IMR-90 (cell line): ENCODE measurements at regions not wholly inside any gene's neighbourhood (a gene's known extent, or its start where the extent isn't known, plus 50 kb on each side); places are given as distances from the start of the nearest gene placed in this dataset.

Experiments
- ATAC-seq: fragments of 200-7000 bp; cut with Tn5 transposase; 2 replicates; pipeline ENCODE4 v1.9.1; 2020; ENCODE audit warnings: low read depth, mild to moderate bottlenecking, moderate library complexity
- BruUV-seq: library from RNA; stranded (reverse); fragments of 400-500 nt; replicated peaks from 2 replicates; lab custom pipeline; 2021; lab: Mats Ljungman, UMichigan
- CTCF ChIA-PET: fragments of 300-600 bp; formaldehyde crosslinking; extraction: SDS; loops from one replicate; lab custom pipeline; 2021; ENCODE audit warnings: antibody characterized with exemption; lab: Yijun Ruan, JAX
- POLR2A ChIA-PET: fragments of 300-600 bp; sonication (Branson Sonifier 250); formaldehyde crosslinking; loops from one replicate; lab custom pipeline; 2022; ENCODE audit warnings: antibody characterized with exemption; ENCODE audit not compliant: unreplicated experiment; lab: Charles Lee
- DNase-seq: peaks from one replicate; pipeline ENCODE4 v3.0.0; 2013
- H2AFZ ChIP-seq: replicated peaks from 2 replicates; pipeline ENCODE3; 2013; ENCODE audit warnings: low read length, mild to moderate bottlenecking; ENCODE audit not compliant: poor library complexity
- H2AK5ac ChIP-seq: 2 replicates; pipeline ENCODE4 v1.6.1; 2013; ENCODE audit warnings: low read depth, low read length, inconsistent platforms
- H2AK9ac ChIP-seq: replicated peaks from 2 replicates; pipeline ENCODE3; 2013; ENCODE audit warnings: mild to moderate bottlenecking, low read depth, low read length, moderate library complexity; ENCODE audit not compliant: poor library complexity
- H2BK120ac ChIP-seq: 2 replicates; pipeline ENCODE4 v1.6.1; 2013; ENCODE audit warnings: low read depth, low read length, inconsistent platforms
- H2BK15ac ChIP-seq: 3 replicates; pipeline ENCODE4 v1.6.1; 2013; ENCODE audit warnings: low read depth, low read length, inconsistent platforms
- H2BK20ac ChIP-seq: 2 replicates; pipeline ENCODE4 v1.6.1; 2013; ENCODE audit warnings: low read depth, mild to moderate bottlenecking, inconsistent platforms, low read length, moderate library complexity
- H2BK5ac ChIP-seq: 2 replicates; pipeline ENCODE4 v1.6.1; 2013; ENCODE audit warnings: mild to moderate bottlenecking, low read depth, low read length, inconsistent platforms; ENCODE audit not compliant: poor library complexity, severe bottlenecking
- H3K14ac ChIP-seq: replicated peaks from 2 replicates; pipeline ENCODE4 v1.6.1; 2013; ENCODE audit warnings: low read depth, low read length, inconsistent platforms
- H3K18ac ChIP-seq: 2 replicates; pipeline ENCODE4 v1.6.1; 2013; ENCODE audit warnings: low read depth, low read length, control low read depth
- H3K23ac ChIP-seq: 2 replicates; pipeline ENCODE4 v1.6.1; 2013; ENCODE audit warnings: low read depth, low read length, inconsistent platforms
- H3K27ac ChIP-seq: 2 replicates; pipeline ENCODE4 v1.5.1; 2013; ENCODE audit warnings: mild to moderate bottlenecking, control low read depth, low read length; ENCODE audit not compliant: insufficient read depth
- H3K27me3 ChIP-seq: 2 replicates; pipeline ENCODE4 v1.6.1; 2013; ENCODE audit warnings: low read length; ENCODE audit not compliant: control insufficient read depth, insufficient read depth
- H3K36me3 ChIP-seq: 2 replicates; pipeline ENCODE4 v1.6.1; 2013; ENCODE audit warnings: low read length, mixed read lengths; ENCODE audit not compliant: control insufficient read depth, insufficient read depth
- H3K4ac ChIP-seq: 2 replicates; pipeline ENCODE4 v1.6.1; 2013; ENCODE audit warnings: low read depth, low read length, inconsistent platforms
- H3K4me1 ChIP-seq: 2 replicates; pipeline ENCODE4 v1.6.1; 2013; ENCODE audit warnings: low read length, mixed read lengths; ENCODE audit not compliant: control insufficient read depth, insufficient read depth
- H3K4me2 ChIP-seq: 2 replicates; pipeline ENCODE4 v1.6.1; 2013; ENCODE audit warnings: low read depth, mild to moderate bottlenecking, control low read depth, low read length, moderate library complexity
- H3K4me3 ChIP-seq: 2 replicates; pipeline ENCODE4 v1.5.1; 2013; ENCODE audit warnings: low read depth, mild to moderate bottlenecking, control low read depth, low read length, moderate library complexity; ENCODE audit not compliant: insufficient read depth
- H3K56ac ChIP-seq: 2 replicates; pipeline ENCODE4 v1.6.1; 2013; ENCODE audit warnings: low read length, inconsistent platforms; ENCODE audit not compliant: insufficient read depth; ENCODE audit errors: extremely low read depth
- H3K79me1 ChIP-seq, 2 experiments: 2 replicates each; pipeline ENCODE4 v1.6.1; 2013; ENCODE audit warnings: low read length in 2 of 2, inconsistent platforms in 1 of 2, low read depth in 1 of 2
- H3K9ac ChIP-seq: 2 replicates; pipeline ENCODE4 v1.6.1; 2013; ENCODE audit warnings: low read depth, low read length, control low read depth
- H3K9me1 ChIP-seq: 2 replicates; pipeline ENCODE4 v1.6.1; 2013; ENCODE audit warnings: low read length, inconsistent platforms; ENCODE audit not compliant: insufficient read depth
- H3K9me3 ChIP-seq: 2 replicates; pipeline ENCODE4 v1.6.1; 2013; ENCODE audit warnings: low read length; ENCODE audit not compliant: control insufficient read depth, insufficient read depth
- H4K20me1 ChIP-seq: 2 replicates; pipeline ENCODE4 v1.6.1; 2013; ENCODE audit warnings: low read length, inconsistent platforms; ENCODE audit not compliant: insufficient read depth
- H4K5ac ChIP-seq: 2 replicates; pipeline ENCODE4 v1.6.1; 2013; ENCODE audit warnings: mild to moderate bottlenecking, low read depth, low read length, control low read depth
- H4K8ac ChIP-seq, 2 experiments: 2 replicates each; pipeline ENCODE4 v1.6.1; 2013; ENCODE audit warnings: low read depth in 2 of 2, low read length in 2 of 2, control low read depth in 1 of 2, inconsistent platforms in 1 of 2
- H4K91ac ChIP-seq: 2 replicates; pipeline ENCODE4 v1.6.1; 2013; ENCODE audit warnings: low read depth, low read length, inconsistent platforms; ENCODE audit not compliant: insufficient read depth
- BHLHE40 ChIP-seq: fragments of 150-350 bp; IDR thresholded peaks from 2 replicates; pipeline ENCODE4 v1.6.1; 2016; ENCODE audit warnings: mild to moderate bottlenecking, low read depth, low read length
- CEBPB ChIP-seq: IDR thresholded peaks from 2 replicates; pipeline ENCODE4 v1.6.1; 2012; ENCODE audit warnings: low read depth, low read length, improper control_type of control experiment
- CHD1 ChIP-seq: IDR thresholded peaks from 2 replicates; pipeline ENCODE4 v1.6.1; 2012; ENCODE audit warnings: low read depth, low read length, improper control_type of control experiment
- CTCF ChIP-seq: conservative IDR thresholded peaks from 2 replicates; pipeline ENCODE4 v1.5.1; 2012; ENCODE audit warnings: mild to moderate bottlenecking, low read depth, low read length, improper control_type of control experiment
- ELK1 ChIP-seq: fragments of 150-350 bp; IDR thresholded peaks from 2 replicates; pipeline ENCODE4 v1.6.1; 2016; ENCODE audit warnings: low read depth, mild to moderate bottlenecking, low read length, moderate library complexity, borderline replicate concordance
- FOS ChIP-seq: fragments of 150-350 bp; IDR thresholded peaks from 2 replicates; pipeline ENCODE4 v1.6.1; 2016; ENCODE audit warnings: low read depth, low read length
- MAFK ChIP-seq: IDR thresholded peaks from 2 replicates; pipeline ENCODE4 v1.6.1; 2012; ENCODE audit warnings: low read depth, low read length, improper control_type of control experiment
- MAZ ChIP-seq: IDR thresholded peaks from 2 replicates; pipeline ENCODE4 v1.6.1; 2012; ENCODE audit warnings: low read depth, mild to moderate bottlenecking, low read length, improper control_type of control experiment, moderate library complexity, borderline replicate concordance
- MXI1 ChIP-seq: IDR thresholded peaks from 2 replicates; pipeline ENCODE4 v1.6.1; 2012; ENCODE audit warnings: low read depth, mild to moderate bottlenecking, low read length, moderate library complexity, borderline replicate concordance
- NFE2L2 ChIP-seq: fragments of 150-350 bp; IDR thresholded peaks from 2 replicates; pipeline ENCODE4 v1.6.1; 2016; ENCODE audit warnings: low read depth, mild to moderate bottlenecking, low read length
- POLR2A ChIP-seq: IDR thresholded peaks from 2 replicates; pipeline ENCODE4 v1.6.1; 2012; ENCODE audit warnings: mild to moderate bottlenecking, low read depth, low read length
- RAD21 ChIP-seq: IDR thresholded peaks from 2 replicates; pipeline ENCODE4 v1.6.1; 2012; ENCODE audit warnings: low read length, improper control_type of control experiment
- RCOR1 ChIP-seq: IDR thresholded peaks from 2 replicates; pipeline ENCODE4 v1.6.1; 2012; ENCODE audit warnings: mild to moderate bottlenecking, low read length, improper control_type of control experiment; ENCODE audit not compliant: insufficient replicate concordance
- RFX5 ChIP-seq: IDR thresholded peaks from 2 replicates; pipeline ENCODE4 v1.8.0; 2012; ENCODE audit warnings: low read depth, mild to moderate bottlenecking, low read length, moderate library complexity
- SMC3 ChIP-seq: fragments of 150-350 bp; IDR thresholded peaks from 2 replicates; pipeline ENCODE4 v1.6.1; 2016; ENCODE audit warnings: low read depth, mild to moderate bottlenecking, antibody characterized with exemption, low read length, moderate library complexity
- USF2 ChIP-seq: fragments of 150-350 bp; IDR thresholded peaks from 2 replicates; pipeline ENCODE4 v1.6.1; 2017; ENCODE audit warnings: mild to moderate bottlenecking, antibody characterized with exemption, low read length, low read depth
- WGBS, 2 experiments: methylation state at CpG; one replicate each; pipeline versions ENCODE4 v1.1.5 to v1.1.7; 2013; ENCODE audit warnings: missing lambda C conversion rate in 2 of 2; ENCODE audit not compliant: insufficient read length in 1 of 2; ENCODE audit errors: extremely low coverage in 2 of 2; 5-methylcytosine and 5-hydroxymethylcytosine counted together
- dilution Hi-C: fragments of 300-500 bp; cut with HindIII; formaldehyde crosslinking; loops from one replicate; pipeline ENCODE4 v1.14.3; 2018; ENCODE audit warnings: low sequenced_read_pairs; ENCODE audit not compliant: unreplicated experiment
- in situ Hi-C: fragments of 300-500 bp; cut with MboI; formaldehyde crosslinking; loops from 3 replicates; pipeline ENCODE4 v1.14.3; 2019; ENCODE audit warnings: low sequenced_read_pairs, inconsistent platforms, mixed read lengths
- intact Hi-C: fragments of 100-400 bp; cut with micrococcal nuclease; formaldehyde crosslinking; loops from 2 replicates; pipeline ENCODE4 v1.10.0; 2022

GRCh38 chr14:89516173-89516572 lies 99.1 kb upstream of the FOXN3 start:
- Histone ChIP-seq H3K27me3 (no peaks in the 10 kb centered on the region), H2BK20ac (no peak overlapping the region), H3K4ac (no peak overlapping the region), H3K23ac (no peak overlapping the region), H3K4me2 (no peak overlapping the region), H2BK120ac (no peak overlapping the region), H2BK15ac (no peak overlapping the region), H2AK5ac (no peak overlapping the region), H2AFZ (no peak overlapping the region), H4K5ac (no peak overlapping the region), H4K8ac (no peak overlapping the region), H3K9ac (no peak overlapping the region), H3K18ac (no peak overlapping the region), H3K56ac (no peak overlapping the region), H3K14ac (no peak overlapping the region), H3K4me1 (peaks cover 7% of the 10 kb centered on the region), H3K36me3 (peaks cover 4% of the 10 kb centered on the region; the same call in 1 of the 2 replicates), H3K9me3 (no peaks in the 10 kb centered on the region), H3K27ac (no peak overlapping the region), H3K9me1 (peaks cover 23% of the 10 kb centered on the region), H3K4me3 (no peak overlapping the region), H2BK5ac (no peak overlapping the region), H3K79me1 (peaks cover 46 to 68% of the 10 kb centered on the region in 2 experiments), H4K20me1 (no peaks in the 10 kb centered on the region; the same call in 1 of the 2 replicates), H4K91ac (no peak overlapping the region), H2AK9ac (no peak overlapping the region)
- ChIA-PET CTCF (no interaction called here), POLR2A (no interaction called here)
- in situ Hi-C loops (no loop called here), intact Hi-C loops (no loop called here), dilution Hi-C loops (no loop called here)
- ATAC-seq (no peak), DNase-seq (no peak)
- no TSS peak for BruUV-seq
- TF ChIP-seq FOS, result no peak
- TF ChIP-seq BHLHE40, result no peak
- no peak for TF ChIP-seq MAFK
- no peak for TF ChIP-seq RCOR1
- no peak for TF ChIP-seq CHD1
- no peak for TF ChIP-seq RFX5
- TF ChIP-seq RAD21, result no peak
- TF ChIP-seq SMC3, result no peak
- TF ChIP-seq MAZ, result no peak
- TF ChIP-seq MXI1, result no peak
- TF ChIP-seq CEBPB, result no peak
- no peak for TF ChIP-seq USF2
- TF ChIP-seq ELK1, result no peak
- TF ChIP-seq POLR2A, result no peak
- no peak for TF ChIP-seq CTCF
- TF ChIP-seq NFE2L2, result no peak
- WGBS, 2 experiments, result no CpG with 5 or more reads among the region's 5 CpGs
